ENCODE measurements at regions not wholly inside any gene's neighbourhood (a gene's known extent, or its start where the extent isn't known, plus 50 kb on each side); places are given as distances from the start of the nearest gene placed in this dataset.

- ATAC-seq (no peak), DNase-seq (no peak)
- intact Hi-C loops (cut with micrococcal nuclease): no loop called here
Measured at GRCh38 chr6:87995461-87995860, 52.2 kb upstream of the SPACA1 start.

GRCh38 chr6:87993356-87993755, 54.3 kb upstream of the SPACA1 start:
- DNase-seq: no peak
- intact Hi-C loops (cut with micrococcal nuclease): no loop called here
- no peak for ATAC-seq

- intact Hi-C loops (cut with micrococcal nuclease): no loop called here
- no peak for ATAC-seq
- DNase-seq: no peak
Measured at GRCh38 chr6:87990871-87991270, 56.8 kb upstream of the SPACA1 start.

DNA sequence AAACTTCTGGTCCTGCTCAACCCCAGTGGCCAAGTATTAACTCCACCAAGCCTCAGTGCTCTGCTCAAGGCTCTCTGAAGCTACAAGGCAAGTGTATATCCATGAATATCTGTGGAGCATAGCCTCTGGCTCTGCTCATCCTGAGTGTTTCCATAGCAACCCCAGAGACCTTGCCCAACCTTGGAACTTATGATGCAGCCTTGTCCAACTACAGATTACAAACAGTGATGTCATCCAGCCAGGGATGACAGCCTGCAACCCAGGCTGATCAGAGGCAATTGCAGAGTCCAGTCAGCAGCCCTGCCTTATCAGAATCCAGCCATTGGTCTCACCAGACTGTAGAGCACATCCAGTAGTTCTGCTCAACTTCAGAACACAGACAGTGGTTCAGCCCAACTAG, 65.5 kb upstream of the SPACA1 start:
- DNase-seq (no peak), ATAC-seq (no peak)
- intact Hi-C loops (cut with micrococcal nuclease): no loop called here

DNA sequence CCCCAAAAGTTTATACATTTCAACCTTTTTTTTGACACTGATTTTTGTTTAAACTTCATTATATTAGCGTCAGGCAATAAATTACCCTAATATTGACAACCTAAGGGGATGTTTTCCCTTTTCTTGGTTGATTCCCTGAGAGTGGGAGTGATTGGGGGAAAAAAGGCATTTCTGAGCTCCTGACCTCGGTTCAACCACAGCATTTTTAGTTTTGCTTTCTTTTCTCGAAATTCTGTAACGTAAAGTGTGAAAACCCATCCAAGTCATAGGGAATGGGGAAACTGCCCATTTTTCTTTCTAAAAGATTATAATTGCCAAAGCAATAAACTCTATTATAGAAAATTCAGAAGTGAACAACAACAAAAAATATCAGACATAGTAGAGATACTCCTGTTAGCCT, 67.9 kb upstream of the SPACA1 start:
- ATAC-seq (no peak), DNase-seq (no peak)
- intact Hi-C loops (cut with micrococcal nuclease): no loop called here

DNA sequence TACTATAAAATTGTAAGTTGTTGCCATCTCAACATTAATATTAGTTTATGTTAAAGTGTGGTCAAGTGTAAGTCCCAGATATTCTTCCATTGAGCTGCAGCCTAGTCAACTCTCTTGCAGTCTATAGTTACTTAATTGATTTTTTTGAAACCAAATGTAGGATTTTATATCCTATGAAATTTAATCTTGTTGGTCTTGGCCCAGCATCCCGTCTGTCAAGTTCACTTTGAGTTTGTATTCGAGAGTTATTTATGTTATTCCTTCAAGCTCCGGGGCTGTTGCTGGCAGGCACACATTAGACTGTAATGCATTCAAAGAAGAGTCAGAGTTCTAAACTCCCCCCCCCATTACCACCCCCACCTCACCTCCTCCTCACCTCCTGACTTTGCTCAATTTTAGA, 71.0 kb upstream of the SPACA1 start:
- intact Hi-C loops (cut with micrococcal nuclease): no loop called here
- ATAC-seq (no peak), DNase-seq (no peak)

GRCh38 chr6:87975561-87975960, 72.1 kb upstream of the SPACA1 start:
- intact Hi-C loops (cut with micrococcal nuclease): no loop called here
- ATAC-seq (no peak), DNase-seq (no peak)

- no peak for ATAC-seq
- intact Hi-C loops (cut with micrococcal nuclease): no loop called here
- no peak for DNase-seq
Measured at GRCh38 chr6:87972279-87972678, 75.4 kb upstream of the SPACA1 start.

GRCh38 chr6:87971605-87972262, 75.9 kb upstream of the SPACA1 start:
- no peak for ATAC-seq
- intact Hi-C loops (cut with micrococcal nuclease): no loop called here
- no peak for DNase-seq

- ATAC-seq (no peak), DNase-seq (peak; percentile 32)
- intact Hi-C loops (cut with micrococcal nuclease): no loop called here
Measured at GRCh38 chr6:87968435-87969278, 79.0 kb upstream of the SPACA1 start.

DNA sequence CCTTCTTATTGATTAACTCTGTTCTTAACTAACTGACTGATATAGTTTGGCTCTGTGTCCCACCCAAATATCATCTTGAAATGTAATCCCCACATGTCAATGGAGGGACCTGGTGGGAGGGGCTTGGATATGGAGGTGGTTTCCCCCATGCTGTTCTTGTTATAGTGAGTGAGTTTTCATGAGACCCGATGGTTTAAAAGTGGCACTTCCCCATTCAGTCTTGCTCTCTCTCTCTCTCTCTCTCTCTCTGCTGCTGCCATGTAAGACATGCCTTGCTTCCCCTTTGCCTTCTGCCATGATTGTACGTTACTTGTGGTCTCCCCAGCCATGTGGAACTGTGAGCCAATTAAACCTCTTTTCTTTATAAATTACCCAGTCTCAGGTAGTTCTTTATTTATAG, 81.8 kb upstream of the SPACA1 start:
- DNase-seq (no peak), ATAC-seq (no peak)
- intact Hi-C loops (cut with micrococcal nuclease): no loop called here

GRCh38 chr6:87959083-87959482, 88.6 kb upstream of the SPACA1 start:
- intact Hi-C loops (cut with micrococcal nuclease): no loop called here
- no peak for ATAC-seq
- DNase-seq: no peak

GRCh38 chr6:87951751-87952150, 95.9 kb upstream of the SPACA1 start:
- no peak for ATAC-seq
- no peak for DNase-seq
- intact Hi-C loops (cut with micrococcal nuclease): no loop called here

- no peak for DNase-seq
- ATAC-seq: no peak
Measured at GRCh38 chr6:87950614-87951013, 97.0 kb upstream of the SPACA1 start.

GRCh38 chr6:87949194-87949593, 98.4 kb upstream of the SPACA1 start:
- intact Hi-C loops (cut with micrococcal nuclease): no loop called here
- no peak for ATAC-seq
- DNase-seq: no peak

More at GRCh38 chr6:87950614-87951013, 97.0 kb upstream of the SPACA1 start:
- intact Hi-C loops (cut with micrococcal nuclease): no loop called here

DNA sequence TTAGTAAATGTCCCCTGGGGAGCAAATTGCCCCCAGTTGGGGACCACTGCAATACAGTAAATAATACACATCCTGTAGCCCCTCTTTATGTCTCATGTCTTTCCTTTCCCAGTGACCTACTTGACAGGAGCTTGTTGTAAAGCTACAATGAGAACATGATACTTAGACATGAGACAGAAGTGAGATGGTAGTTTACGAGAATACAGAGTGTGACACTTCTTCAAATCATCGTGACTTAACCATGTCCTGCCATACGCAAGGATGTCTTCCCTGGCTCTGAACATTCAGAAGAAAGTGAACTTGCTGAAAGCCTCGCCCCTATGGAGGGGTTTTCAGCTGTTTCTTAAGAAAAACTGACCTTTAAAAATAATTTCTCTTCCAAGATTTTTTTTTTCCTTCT, 101.0 kb upstream of the SPACA1 start:
- no peak for ATAC-seq
- no peak for DNase-seq
- intact Hi-C loops (cut with micrococcal nuclease): no loop called here

DNA sequence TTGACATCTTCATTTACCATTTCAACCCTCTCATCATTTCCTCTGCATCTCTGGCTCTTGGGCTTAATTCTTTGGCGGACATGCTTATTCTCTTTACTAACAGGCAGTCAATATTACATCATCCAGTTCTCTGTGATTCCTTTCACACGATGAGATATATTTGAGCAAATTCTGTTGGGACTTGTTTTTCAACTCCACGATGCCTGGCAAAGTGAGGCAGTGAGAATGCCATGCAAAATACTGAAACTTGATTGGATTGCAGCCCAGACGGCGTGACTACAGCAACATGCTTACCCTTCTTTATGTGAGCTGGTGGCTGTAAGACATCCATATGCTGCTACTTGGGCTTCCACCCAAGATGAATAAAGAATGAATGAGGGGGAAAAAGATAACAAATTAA, 101.7 kb upstream of the SPACA1 start:
- intact Hi-C loops (cut with micrococcal nuclease): no loop called here
- ATAC-seq (no peak), DNase-seq (no peak)

- DNase-seq (no peak), ATAC-seq (no peak)
- intact Hi-C loops (cut with micrococcal nuclease): no loop called here
Measured at GRCh38 chr6:87945181-87945580, 102.5 kb upstream of the SPACA1 start.

DNA sequence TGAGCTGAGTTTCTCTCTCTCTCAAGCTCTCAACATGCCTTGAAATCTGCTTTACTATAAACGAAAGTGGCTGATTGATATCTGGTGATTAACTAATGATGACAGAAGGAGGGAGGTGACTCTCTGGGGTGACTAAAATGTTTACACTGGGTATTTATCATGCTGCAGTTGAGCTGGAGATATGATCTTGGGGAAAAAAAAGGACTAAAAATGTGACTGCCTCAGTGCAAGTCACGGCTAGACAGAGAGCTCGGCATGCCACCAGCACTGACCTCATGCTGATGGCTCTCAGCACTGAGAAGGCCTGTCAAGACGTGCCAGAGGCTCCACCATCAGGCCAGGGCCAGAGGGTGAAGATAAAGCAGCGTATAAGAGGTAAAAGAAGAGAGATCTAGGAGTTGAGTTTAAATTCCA, 103.1 kb upstream of the SPACA1 start:
- DNase-seq (peak; percentile 86), ATAC-seq (peak; percentile 100)
- intact Hi-C loops (cut with micrococcal nuclease): no loop called here

DNA sequence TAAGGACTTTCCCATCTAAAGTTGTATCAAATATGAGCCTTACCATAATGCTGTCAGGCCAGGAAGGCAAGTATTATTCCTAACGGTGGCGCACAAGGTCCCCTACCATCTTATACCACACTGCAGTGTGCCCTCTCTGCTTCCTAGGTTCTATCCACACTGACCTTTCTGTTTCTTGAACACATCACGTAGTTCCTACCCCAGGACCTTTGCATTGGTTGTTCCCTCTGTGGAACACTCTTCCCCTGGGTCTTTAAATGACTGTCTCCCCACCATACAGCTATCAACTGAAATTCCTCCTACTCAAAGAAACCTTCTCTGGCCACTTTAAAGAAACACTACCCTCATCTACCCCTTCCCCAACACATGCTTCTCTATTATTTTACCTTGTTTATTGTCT, 104.5 kb upstream of the SPACA1 start:
- DNase-seq (no peak), ATAC-seq (no peak)
- intact Hi-C loops (cut with micrococcal nuclease): no loop called here
